22Rv1 (cell line): ENCODE measurements at regions not wholly inside any gene's neighbourhood (a gene's known extent, or its start where the extent isn't known, plus 50 kb on each side); places are given as distances from the start of the nearest gene placed in this dataset.

Experiments used
- ZFX ChIP-seq: fragments of 450-650 bp; IDR thresholded peaks from 2 replicates; pipeline ENCODE4 v1.6.1; 2017; ENCODE audit warnings: antibody characterized with exemption, borderline replicate concordance
- TF ChIP-seq, protein P1 (sequence below): fragments of 450-650 bp; IDR thresholded peaks from 2 replicates; pipeline ENCODE4 v1.5.1; 2017; ENCODE audit warnings: mild to moderate bottlenecking

DNA sequence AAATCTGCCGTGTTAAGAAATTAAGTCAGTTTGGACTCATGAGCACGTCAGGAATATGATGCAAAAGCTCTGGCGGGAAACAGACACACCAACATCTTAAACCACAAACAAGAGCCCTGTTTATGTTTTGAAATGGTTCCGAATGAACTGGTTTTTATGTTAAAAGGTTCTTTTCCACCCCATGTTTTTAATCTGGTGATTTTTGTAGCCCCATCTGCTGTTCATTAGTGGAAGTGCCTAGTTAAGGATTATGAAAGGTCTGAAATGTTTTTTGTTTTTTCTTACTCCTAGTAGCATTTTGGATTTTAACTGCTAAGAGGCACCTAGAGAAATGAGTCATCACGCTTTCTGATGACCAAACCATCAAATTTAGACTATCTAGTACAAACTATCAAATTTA, 404.1 kb upstream of the MKI67 start:
- TF ChIP-seq, protein P1, sequence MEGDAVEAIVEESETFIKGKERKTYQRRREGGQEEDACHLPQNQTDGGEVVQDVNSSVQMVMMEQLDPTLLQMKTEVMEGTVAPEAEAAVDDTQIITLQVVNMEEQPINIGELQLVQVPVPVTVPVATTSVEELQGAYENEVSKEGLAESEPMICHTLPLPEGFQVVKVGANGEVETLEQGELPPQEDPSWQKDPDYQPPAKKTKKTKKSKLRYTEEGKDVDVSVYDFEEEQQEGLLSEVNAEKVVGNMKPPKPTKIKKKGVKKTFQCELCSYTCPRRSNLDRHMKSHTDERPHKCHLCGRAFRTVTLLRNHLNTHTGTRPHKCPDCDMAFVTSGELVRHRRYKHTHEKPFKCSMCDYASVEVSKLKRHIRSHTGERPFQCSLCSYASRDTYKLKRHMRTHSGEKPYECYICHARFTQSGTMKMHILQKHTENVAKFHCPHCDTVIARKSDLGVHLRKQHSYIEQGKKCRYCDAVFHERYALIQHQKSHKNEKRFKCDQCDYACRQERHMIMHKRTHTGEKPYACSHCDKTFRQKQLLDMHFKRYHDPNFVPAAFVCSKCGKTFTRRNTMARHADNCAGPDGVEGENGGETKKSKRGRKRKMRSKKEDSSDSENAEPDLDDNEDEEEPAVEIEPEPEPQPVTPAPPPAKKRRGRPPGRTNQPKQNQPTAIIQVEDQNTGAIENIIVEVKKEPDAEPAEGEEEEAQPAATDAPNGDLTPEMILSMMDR: peak; percentile 67
- TF ChIP-seq ZFX: no peak
